ENCODE measurements at regions not wholly inside any gene's neighbourhood (a gene's known extent, or its start where the extent isn't known, plus 50 kb on each side); places are given as distances from the start of the nearest gene placed in this dataset.

- no peak overlapping the region for H3K4me3 ChIP-seq
- H3K4me1 ChIP-seq: no peaks in the 10 kb centered on the region
- H3K27me3 ChIP-seq: no peaks in the 10 kb centered on the region
- H3K9me3 ChIP-seq: no peaks in the 10 kb centered on the region
- no peak for ATAC-seq
- DNase-seq: no peak
- intact Hi-C loops (cut with DNase I): no loop called here
- no peak for TF ChIP-seq POLR2A (IDR thresholded peaks at IDR 0.05)
- TF ChIP-seq CTCF (IDR thresholded peaks at IDR 0.05): no peak
- no peak overlapping the region for H3K27ac ChIP-seq
- no peaks in the 10 kb centered on the region for H3K36me3 ChIP-seq (replicated peaks in 1 of 2; ENCODE audit: insufficient read depth in 1 of 2, low read depth in 2 of 2)
These were observed 132.0 kb upstream of the UBE2E3 start for GRCh38 chr2:180848393-180848792.

GRCh38 chr2:180846756-180847472 lies 133.5 kb upstream of the UBE2E3 start:
- no peak for DNase-seq
- H3K4me3 ChIP-seq: no peak overlapping the region
- no peaks in the 10 kb centered on the region for H3K27me3 ChIP-seq
- TF ChIP-seq POLR2A (IDR thresholded peaks at IDR 0.05) (no peak), CTCF (IDR thresholded peaks at IDR 0.05) (no peak)
- H3K36me3 ChIP-seq (replicated peaks in 1 of 2; ENCODE audit: insufficient read depth in 1 of 2, low read depth in 2 of 2): no peaks in the 10 kb centered on the region
- H3K27ac ChIP-seq: no peak overlapping the region
- intact Hi-C loops (cut with DNase I): no loop called here
- H3K4me1 ChIP-seq: no peaks in the 10 kb centered on the region
- no peaks in the 10 kb centered on the region for H3K9me3 ChIP-seq
- no peak for ATAC-seq
- WGBS, 2 donors: 66 to 68% methylated on average over 3 of the region's 3 CpGs

- Histone ChIP-seq H3K4me1 (no peaks in the 10 kb centered on the region), H3K27ac (no peak overlapping the region), H3K36me3 (replicated peaks in 1 of 2; ENCODE audit: insufficient read depth in 1 of 2, low read depth in 2 of 2) (no peaks in the 10 kb centered on the region), H3K27me3 (no peaks in the 10 kb centered on the region), H3K4me3 (no peak overlapping the region), H3K9me3 (no peaks in the 10 kb centered on the region)
- ATAC-seq (no peak), DNase-seq (no peak)
- intact Hi-C loops (cut with DNase I): no loop called here
- WGBS, 2 donors: 29 to 38% methylated on average over 3 of the region's 3 CpGs
- no peak for TF ChIP-seq CTCF (IDR thresholded peaks at IDR 0.05)
These were observed 137.9 kb upstream of the UBE2E3 start for GRCh38 chr2:180842461-180842860.

- H3K27me3 ChIP-seq: no peaks in the 10 kb centered on the region
- no peak for ATAC-seq
- TF ChIP-seq POLR2A (IDR thresholded peaks at IDR 0.05) (no peak), CTCF (IDR thresholded peaks at IDR 0.05) (no peak)
- H3K36me3 ChIP-seq (replicated peaks in 1 of 2; ENCODE audit: insufficient read depth in 1 of 2, low read depth in 2 of 2): no peaks in the 10 kb centered on the region
- H3K9me3 ChIP-seq: no peaks in the 10 kb centered on the region
- no peak for DNase-seq
- WGBS, 2 donors: 87 to 91% methylated on average over 9 of the region's 9 CpGs
- intact Hi-C loops (cut with DNase I): no loop called here
- no peak overlapping the region for H3K4me3 ChIP-seq
- no peaks in the 10 kb centered on the region for H3K4me1 ChIP-seq
- H3K27ac ChIP-seq: no peak overlapping the region
These were observed 139.8 kb upstream of the UBE2E3 start for GRCh38 chr2:180840641-180841040.

- TF ChIP-seq POLR2A (IDR thresholded peaks at IDR 0.05) (no peak), CTCF (IDR thresholded peaks at IDR 0.05) (no peak)
- ATAC-seq: no peak
- no peak overlapping the region for H3K4me3 ChIP-seq
- H3K4me1 ChIP-seq: no peaks in the 10 kb centered on the region
- DNase-seq: no peak
- intact Hi-C loops (cut with DNase I): no loop called here
- no peaks in the 10 kb centered on the region for H3K9me3 ChIP-seq
- H3K27ac ChIP-seq: no peak overlapping the region
- no peaks in the 10 kb centered on the region for H3K27me3 ChIP-seq
- H3K36me3 ChIP-seq (replicated peaks in 1 of 2; ENCODE audit: insufficient read depth in 1 of 2, low read depth in 2 of 2): no peaks in the 10 kb centered on the region
These were observed 150.6 kb upstream of the UBE2E3 start for GRCh38 chr2:180829836-180830235.
